Endothelial cell of umbilical vein (primary cell): ENCODE measurements at regions not wholly inside any gene's neighbourhood (a gene's known extent, or its start where the extent isn't known, plus 50 kb on each side); places are given as distances from the start of the nearest gene placed in this dataset.

Experiments used
- BruUV-seq: library from RNA; stranded (reverse); fragments of 400-500 nt; replicated peaks from 2 replicates; lab custom pipeline; 2021; lab: Mats Ljungman, UMichigan
- CTCF ChIA-PET: fragments of 300-600, 350-600 bp; sonication (Branson Sonifier 250); formaldehyde crosslinking; loops from one replicate; lab custom pipeline; 2021; ENCODE audit warnings: antibody characterized with exemption, inconsistent platforms; lab: Charles Lee
- POLR2A ChIA-PET: fragments of 300-600, 350-600 bp; sonication (Branson Sonifier 250); formaldehyde crosslinking; loops from one replicate; lab custom pipeline; 2021; ENCODE audit warnings: antibody characterized with exemption, inconsistent platforms; lab: Charles Lee
- DNase-seq: peaks from one replicate; pipeline ENCODE4 v3.0.0-alpha.2; 2011; ENCODE audit warnings: low read depth, low spot score
- FAIRE-seq: peaks from 2 replicates; lab custom pipeline; 2011; peaks lifted over from hg19 to GRCh38; lab: Jason Lieb, UNC
- H2AFZ ChIP-seq: 2 replicates; pipeline ENCODE4 v1.6.0; 2012; ENCODE audit warnings: low read depth, low read length, control low read depth, inconsistent platforms
- H3K27ac ChIP-seq: 2 replicates; pipeline ENCODE4 v1.5.1; 2011; ENCODE audit warnings: low read depth, mild to moderate bottlenecking, control low read depth, low read length, moderate library complexity; ENCODE audit not compliant: insufficient read depth
- H3K27me3 ChIP-seq, 2 experiments: 2 replicates each; pipeline versions ENCODE4 v1.6.0 to v1.6.1; 2011; ENCODE audit warnings: low read length in 2 of 2, mixed read lengths in 1 of 2; ENCODE audit not compliant: control insufficient read depth in 2 of 2, insufficient read depth in 2 of 2
- H3K36me3 ChIP-seq, 2 experiments: 2 replicates in 1 of 2; 3 replicates in 1 of 2; pipeline ENCODE4 v1.5.1; 2011; ENCODE audit warnings: low read length in 2 of 2, mild to moderate bottlenecking in 1 of 2, moderate library complexity in 1 of 2; ENCODE audit not compliant: control insufficient read depth in 2 of 2, insufficient read depth in 2 of 2; ENCODE audit errors: extremely low read depth in 1 of 2
- H3K4me1 ChIP-seq: 3 replicates; pipeline ENCODE4 v1.5.1; 2011; ENCODE audit warnings: mild to moderate bottlenecking, low read length; ENCODE audit not compliant: control insufficient read depth, insufficient read depth; ENCODE audit errors: extremely low read depth
- H3K4me2 ChIP-seq: 2 replicates; pipeline ENCODE4 v1.6.1; 2011; ENCODE audit warnings: low read length, control low read depth, mixed read lengths; ENCODE audit not compliant: insufficient read depth
- H3K4me3 ChIP-seq, 3 experiments: fragments of 200-600 bp in 1 of 3; sonication (generic), shearing (Covaris generic) in 1 of 3; replicated peaks in 1 of 3; 2 replicates each; pipeline ENCODE4 v1.5.1; 2011 to 2016; ENCODE audit warnings: control low read depth in 3 of 3, low read length in 3 of 3, mild to moderate bottlenecking in 2 of 3, inconsistent platforms in 1 of 3, low read depth in 1 of 3, moderate library complexity in 1 of 3; ENCODE audit not compliant: insufficient read depth in 1 of 3
- H3K79me2 ChIP-seq: 2 replicates; pipeline ENCODE4 v1.6.0; 2012; ENCODE audit warnings: low read length, inconsistent platforms; ENCODE audit not compliant: control insufficient read depth, insufficient read depth
- H3K9ac ChIP-seq: replicated peaks from 2 replicates; pipeline ENCODE3; 2011; ENCODE audit warnings: low read length, control low read depth; ENCODE audit not compliant: insufficient read depth; ENCODE audit errors: extremely low read depth
- H3K9me1 ChIP-seq: replicated peaks from 3 replicates; pipeline ENCODE4 v1.6.0; 2011; ENCODE audit warnings: mild to moderate bottlenecking, low read length; ENCODE audit not compliant: control insufficient read depth, insufficient read depth; ENCODE audit errors: extremely low read depth
- H3K9me3 ChIP-seq: replicated peaks from 2 replicates; pipeline ENCODE4 v1.5.1; 2012; ENCODE audit warnings: low read length, inconsistent platforms; ENCODE audit not compliant: control insufficient read depth, insufficient read depth
- H4K20me1 ChIP-seq: replicated peaks from 2 replicates; pipeline ENCODE3; 2011; ENCODE audit warnings: mild to moderate bottlenecking, low read length; ENCODE audit not compliant: control insufficient read depth, insufficient read depth; ENCODE audit errors: extremely low read depth
- EZH2 ChIP-seq: IDR thresholded peaks from 2 replicates; pipeline ENCODE4 v1.6.1; 2012; ENCODE audit warnings: borderline replicate concordance, low read depth, mild to moderate bottlenecking, moderate library complexity, low read length, inconsistent platforms; ENCODE audit not compliant: severe bottlenecking
- FOS ChIP-seq: IDR thresholded peaks from 2 replicates; pipeline ENCODE4 v1.6.1; 2011; ENCODE audit warnings: mild to moderate bottlenecking, low read length, moderate library complexity, borderline replicate concordance; ENCODE audit not compliant: insufficient read depth
- GATA2 ChIP-seq: IDR thresholded peaks from 2 replicates; pipeline ENCODE4 v1.7.0; 2011; ENCODE audit warnings: low read depth, mild to moderate bottlenecking, moderate library complexity, mixed read lengths, low read length; ENCODE audit not compliant: insufficient read length, insufficient read depth
- JUN ChIP-seq: IDR thresholded peaks from 2 replicates; pipeline ENCODE4 v1.6.1; 2011; ENCODE audit warnings: borderline replicate concordance, low read depth; ENCODE audit not compliant: insufficient read length, insufficient read depth
- MYC ChIP-seq: IDR thresholded peaks from one replicate; pipeline ENCODE4 v1.6.1; 2011; ENCODE audit warnings: mild to moderate bottlenecking, low read depth, low read length
- POLR2A ChIP-seq: IDR thresholded peaks from 2 replicates; pipeline ENCODE4 v1.6.1; 2012; ENCODE audit warnings: low read depth, mild to moderate bottlenecking, control low read depth, low read length
- POLR2AphosphoS5 ChIP-seq: IDR thresholded peaks from 2 replicates; pipeline ENCODE4 v1.6.1; 2012; ENCODE audit warnings: low read depth, mild to moderate bottlenecking, control low read depth, low read length, moderate library complexity; ENCODE audit not compliant: insufficient read depth
- dilution Hi-C: fragments of 300-500 bp; cut with MboI; formaldehyde crosslinking; loops from one replicate; pipeline ENCODE4 v1.15.0; 2019; ENCODE audit warnings: low sequenced_read_pairs; ENCODE audit not compliant: extremely low pct_ligation_motif_present
- intact Hi-C: fragments of 100-400 bp; cut with micrococcal nuclease; formaldehyde crosslinking; loops from one replicate; pipeline ENCODE4 v1.10.0; 2022
- TF ChIP-seq, protein P1 (sequence below), 2 donors: IDR thresholded peaks; 1 replicate in 1 of 2; 2 replicates in 1 of 2; pipeline ENCODE4 v1.5.1; 2011; ENCODE audit warnings: low read length in 2 of 2, mild to moderate bottlenecking in 2 of 2, moderate library complexity in 2 of 2, control low read depth in 1 of 2, inconsistent platforms in 1 of 2, low read depth in 1 of 2; ENCODE audit not compliant: insufficient read depth in 1 of 2; ENCODE audit errors: extremely low read depth in 1 of 2
- TF ChIP-seq, protein P2 (sequence below): IDR thresholded peaks from 2 replicates; pipeline ENCODE4 v1.6.1; 2011; ENCODE audit not compliant: insufficient read depth, insufficient read length

DNA sequence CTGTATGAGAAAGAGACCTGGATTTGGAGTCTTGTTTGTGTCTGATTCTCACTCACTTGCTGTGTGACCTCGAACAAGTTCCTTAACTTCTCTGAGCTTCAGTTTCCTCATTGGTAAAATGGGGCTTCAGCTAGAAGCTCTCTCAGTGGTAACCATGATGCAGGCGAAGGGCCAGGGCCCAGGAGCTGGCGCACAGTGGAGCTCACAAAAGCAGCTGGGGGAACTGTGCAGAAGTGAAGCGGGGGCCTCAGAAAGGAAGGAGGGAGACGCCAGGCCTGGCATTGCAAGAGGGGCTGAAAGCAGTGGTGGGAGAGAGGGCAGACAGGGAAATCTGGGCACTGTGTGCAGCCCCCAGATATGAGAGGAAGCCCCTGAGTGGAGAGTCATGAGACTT is 88.9 kb upstream of the RUNX3 start:
- H3K27me3 ChIP-seq: no peaks in the 10 kb centered on the region
- dilution Hi-C loops: no loop called here
- BruUV-seq: no TSS peak
- no peaks in the 10 kb centered on the region for H4K20me1 ChIP-seq
- ChIA-PET CTCF (no interaction called here), POLR2A (no interaction called here)
- TF ChIP-seq EZH2: no peak
- TF ChIP-seq MYC: no peak
- TF ChIP-seq, protein P1, sequence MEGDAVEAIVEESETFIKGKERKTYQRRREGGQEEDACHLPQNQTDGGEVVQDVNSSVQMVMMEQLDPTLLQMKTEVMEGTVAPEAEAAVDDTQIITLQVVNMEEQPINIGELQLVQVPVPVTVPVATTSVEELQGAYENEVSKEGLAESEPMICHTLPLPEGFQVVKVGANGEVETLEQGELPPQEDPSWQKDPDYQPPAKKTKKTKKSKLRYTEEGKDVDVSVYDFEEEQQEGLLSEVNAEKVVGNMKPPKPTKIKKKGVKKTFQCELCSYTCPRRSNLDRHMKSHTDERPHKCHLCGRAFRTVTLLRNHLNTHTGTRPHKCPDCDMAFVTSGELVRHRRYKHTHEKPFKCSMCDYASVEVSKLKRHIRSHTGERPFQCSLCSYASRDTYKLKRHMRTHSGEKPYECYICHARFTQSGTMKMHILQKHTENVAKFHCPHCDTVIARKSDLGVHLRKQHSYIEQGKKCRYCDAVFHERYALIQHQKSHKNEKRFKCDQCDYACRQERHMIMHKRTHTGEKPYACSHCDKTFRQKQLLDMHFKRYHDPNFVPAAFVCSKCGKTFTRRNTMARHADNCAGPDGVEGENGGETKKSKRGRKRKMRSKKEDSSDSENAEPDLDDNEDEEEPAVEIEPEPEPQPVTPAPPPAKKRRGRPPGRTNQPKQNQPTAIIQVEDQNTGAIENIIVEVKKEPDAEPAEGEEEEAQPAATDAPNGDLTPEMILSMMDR (IDR thresholded peaks at IDR 0.05; ENCODE audit: extremely low read depth in 1 of 2, insufficient read depth in 1 of 2, low read depth in 1 of 2, low read length in 2 of 2): no peak
- TF ChIP-seq POLR2A: no peak
- TF ChIP-seq, protein P2, sequence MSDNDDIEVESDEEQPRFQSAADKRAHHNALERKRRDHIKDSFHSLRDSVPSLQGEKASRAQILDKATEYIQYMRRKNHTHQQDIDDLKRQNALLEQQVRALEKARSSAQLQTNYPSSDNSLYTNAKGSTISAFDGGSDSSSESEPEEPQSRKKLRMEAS: no peak
- TF ChIP-seq POLR2AphosphoS5: no peak
- no peak for TF ChIP-seq FOS
- TF ChIP-seq GATA2: no peak
- TF ChIP-seq JUN: no peak
- intact Hi-C loops: no loop called here
- no peak overlapping the region for H3K9ac ChIP-seq
- H3K4me1 ChIP-seq: no peaks in the 10 kb centered on the region
- H3K4me3 ChIP-seq: no peak overlapping the region
- DNase-seq (no peak), FAIRE-seq (no peak)
- H3K27ac ChIP-seq: no peak overlapping the region
- H3K36me3 ChIP-seq: no peaks in the 10 kb centered on the region
- H2AFZ ChIP-seq: no peak overlapping the region
- H3K4me2 ChIP-seq: no peak overlapping the region
- H3K79me2 ChIP-seq: no peaks in the 10 kb centered on the region
- no peaks in the 10 kb centered on the region for H3K9me1 ChIP-seq
- no peaks in the 10 kb centered on the region for H3K9me3 ChIP-seq
